ENCODE measurements at regions not wholly inside any gene's neighbourhood (a gene's known extent, or its start where the extent isn't known, plus 50 kb on each side); places are given as distances from the start of the nearest gene placed in this dataset.

GRCh38 chr3:65081536-65081935, 393.7 kb upstream of the ADAMTS9 start:
- no peaks in the 10 kb centered on the region for H3K27me3 ChIP-seq (ENCODE audit: control insufficient read depth, insufficient read depth, low read length)
- no peak overlapping the region for H3K4me2 ChIP-seq (ENCODE audit: low read length)
- TF ChIP-seq, protein P1, sequence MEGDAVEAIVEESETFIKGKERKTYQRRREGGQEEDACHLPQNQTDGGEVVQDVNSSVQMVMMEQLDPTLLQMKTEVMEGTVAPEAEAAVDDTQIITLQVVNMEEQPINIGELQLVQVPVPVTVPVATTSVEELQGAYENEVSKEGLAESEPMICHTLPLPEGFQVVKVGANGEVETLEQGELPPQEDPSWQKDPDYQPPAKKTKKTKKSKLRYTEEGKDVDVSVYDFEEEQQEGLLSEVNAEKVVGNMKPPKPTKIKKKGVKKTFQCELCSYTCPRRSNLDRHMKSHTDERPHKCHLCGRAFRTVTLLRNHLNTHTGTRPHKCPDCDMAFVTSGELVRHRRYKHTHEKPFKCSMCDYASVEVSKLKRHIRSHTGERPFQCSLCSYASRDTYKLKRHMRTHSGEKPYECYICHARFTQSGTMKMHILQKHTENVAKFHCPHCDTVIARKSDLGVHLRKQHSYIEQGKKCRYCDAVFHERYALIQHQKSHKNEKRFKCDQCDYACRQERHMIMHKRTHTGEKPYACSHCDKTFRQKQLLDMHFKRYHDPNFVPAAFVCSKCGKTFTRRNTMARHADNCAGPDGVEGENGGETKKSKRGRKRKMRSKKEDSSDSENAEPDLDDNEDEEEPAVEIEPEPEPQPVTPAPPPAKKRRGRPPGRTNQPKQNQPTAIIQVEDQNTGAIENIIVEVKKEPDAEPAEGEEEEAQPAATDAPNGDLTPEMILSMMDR (IDR thresholded peaks at IDR 0.05): no peak
- no peak overlapping the region for H3K9ac ChIP-seq
- H3K27ac ChIP-seq: no peak overlapping the region
- no peaks in the 10 kb centered on the region for H3K79me2 ChIP-seq
- H3K4me3 ChIP-seq (ENCODE audit: low read depth, low read length): no peak overlapping the region
- H3K4me1 ChIP-seq: no peaks in the 10 kb centered on the region
- no peaks in the 10 kb centered on the region for H3K36me3 ChIP-seq (ENCODE audit: control insufficient read depth, insufficient read depth, low read length)
- no peak overlapping the region for H2AFZ ChIP-seq
- no peaks in the 10 kb centered on the region for H3K9me3 ChIP-seq (ENCODE audit: control insufficient read depth, low read length)

DNA sequence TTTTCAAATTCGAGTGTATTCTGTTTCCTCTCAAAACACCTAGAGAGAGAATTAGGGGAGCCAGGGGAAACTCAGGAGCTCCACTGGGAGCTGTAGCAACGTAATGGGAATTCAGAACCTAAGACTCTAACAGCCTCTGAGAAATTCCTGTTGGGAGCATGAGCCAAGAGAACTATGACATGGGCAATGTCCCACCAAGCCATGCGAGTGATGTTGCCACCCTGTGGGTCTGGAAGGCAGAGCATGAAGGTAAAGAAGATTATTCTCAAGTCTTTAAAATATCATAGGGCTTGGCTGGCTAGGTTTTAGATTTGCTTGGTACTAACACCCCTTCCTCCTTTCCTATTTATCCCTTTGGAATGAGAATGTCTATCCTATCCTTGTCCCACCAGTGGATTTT, 392.6 kb upstream of the ADAMTS9 start:
- Histone ChIP-seq H3K4me2 (ENCODE audit: low read length) (no peak overlapping the region), H3K27ac (no peak overlapping the region), H3K27me3 (ENCODE audit: control insufficient read depth, insufficient read depth, low read length) (no peaks in the 10 kb centered on the region), H2AFZ (no peak overlapping the region), H3K4me3 (ENCODE audit: low read depth, low read length) (no peak overlapping the region), H3K36me3 (ENCODE audit: control insufficient read depth, insufficient read depth, low read length) (no peaks in the 10 kb centered on the region), H3K9ac (no peak overlapping the region), H3K9me3 (ENCODE audit: control insufficient read depth, low read length) (no peaks in the 10 kb centered on the region), H3K79me2 (no peaks in the 10 kb centered on the region), H3K4me1 (no peaks in the 10 kb centered on the region)
- TF ChIP-seq, protein P1 (IDR thresholded peaks at IDR 0.05): no peak

- TF ChIP-seq, protein P1 (IDR thresholded peaks at IDR 0.05): no peak
- Histone ChIP-seq H2AFZ (no peak overlapping the region), H3K4me2 (ENCODE audit: low read length) (no peak overlapping the region), H3K79me2 (no peaks in the 10 kb centered on the region), H3K4me3 (ENCODE audit: low read depth, low read length) (no peak overlapping the region), H3K9me3 (ENCODE audit: control insufficient read depth, low read length) (no peaks in the 10 kb centered on the region), H3K9ac (no peak overlapping the region), H3K27me3 (ENCODE audit: control insufficient read depth, insufficient read depth, low read length) (no peaks in the 10 kb centered on the region), H3K36me3 (ENCODE audit: control insufficient read depth, insufficient read depth, low read length) (no peaks in the 10 kb centered on the region), H3K27ac (no peak overlapping the region), H3K4me1 (no peaks in the 10 kb centered on the region)
These were observed 391.8 kb upstream of the ADAMTS9 start for GRCh38 chr3:65079560-65079959.

DNA sequence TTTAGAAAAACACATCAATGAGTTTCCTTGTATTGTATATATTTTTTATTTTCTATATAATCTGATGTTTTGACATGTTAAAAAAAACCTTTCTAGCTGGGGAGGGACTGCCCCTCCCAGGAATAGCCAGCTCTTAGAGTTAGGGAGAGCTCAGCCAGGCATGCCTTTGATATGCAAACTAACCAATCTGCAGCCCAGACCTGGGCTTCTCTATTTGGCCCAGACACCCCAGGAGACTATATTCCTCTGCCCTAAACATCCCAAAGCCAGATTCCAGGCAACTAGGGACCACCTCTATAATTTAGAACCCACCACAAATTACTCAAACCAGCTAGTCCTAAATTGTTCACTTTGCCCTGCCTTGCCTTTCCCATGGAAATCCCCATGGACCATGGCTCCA, 390.9 kb upstream of the ADAMTS9 start:
- no peaks in the 10 kb centered on the region for H3K27me3 ChIP-seq (ENCODE audit: control insufficient read depth, insufficient read depth, low read length)
- H3K9ac ChIP-seq: no peak overlapping the region
- no peaks in the 10 kb centered on the region for H3K4me1 ChIP-seq
- no peak overlapping the region for H3K4me3 ChIP-seq (ENCODE audit: low read depth, low read length)
- TF ChIP-seq, protein P1 (IDR thresholded peaks at IDR 0.05): no peak
- H3K27ac ChIP-seq: no peak overlapping the region
- H3K9me3 ChIP-seq (ENCODE audit: control insufficient read depth, low read length): no peaks in the 10 kb centered on the region
- H3K36me3 ChIP-seq (ENCODE audit: control insufficient read depth, insufficient read depth, low read length): no peaks in the 10 kb centered on the region
- H3K79me2 ChIP-seq: no peaks in the 10 kb centered on the region
- H2AFZ ChIP-seq: no peak overlapping the region
- no peak overlapping the region for H3K4me2 ChIP-seq (ENCODE audit: low read length)

DNA sequence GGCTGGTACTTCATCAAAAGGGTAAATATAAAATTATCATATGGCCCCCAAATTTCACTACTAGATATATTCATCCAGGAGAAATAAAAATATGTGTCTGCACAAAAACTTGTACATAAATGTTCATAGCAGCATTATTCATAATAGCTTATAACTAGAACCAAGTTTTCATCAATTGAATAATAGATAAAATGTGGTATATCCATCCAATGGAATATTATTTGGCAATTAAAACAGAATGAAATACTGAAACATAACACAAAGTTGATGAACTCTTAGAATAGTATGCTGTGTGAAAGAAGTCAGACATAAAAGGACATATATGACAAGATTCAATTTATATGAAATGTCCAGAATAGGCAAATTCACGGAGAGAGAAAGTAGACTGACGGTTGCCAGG, 389.3 kb upstream of the ADAMTS9 start:
- TF ChIP-seq, protein P1 (IDR thresholded peaks at IDR 0.05): no peak
- H3K4me2 ChIP-seq (ENCODE audit: low read length): no peak overlapping the region
- H3K9ac ChIP-seq: no peak overlapping the region
- H3K79me2 ChIP-seq: no peaks in the 10 kb centered on the region
- H3K36me3 ChIP-seq (ENCODE audit: control insufficient read depth, insufficient read depth, low read length): no peaks in the 10 kb centered on the region
- H3K27ac ChIP-seq: no peak overlapping the region
- H3K4me1 ChIP-seq: no peaks in the 10 kb centered on the region
- no peaks in the 10 kb centered on the region for H3K27me3 ChIP-seq (ENCODE audit: control insufficient read depth, insufficient read depth, low read length)
- H3K4me3 ChIP-seq (ENCODE audit: low read depth, low read length): no peak overlapping the region
- no peaks in the 10 kb centered on the region for H3K9me3 ChIP-seq (ENCODE audit: control insufficient read depth, low read length)
- no peak overlapping the region for H2AFZ ChIP-seq

All from parathyroid adenoma (tissue), 2 donors.